K562 (cell line): ENCODE measurements at regions not wholly inside any gene's neighbourhood (a gene's known extent, or its start where the extent isn't known, plus 50 kb on each side); places are given as distances from the start of the nearest gene placed in this dataset.

Experiments
- ATAC-seq: fragments of 200-7000 bp; cut with Tn5 transposase; 3 replicates; pipeline ENCODE4 v1.9.1; 2020; ENCODE audit warnings: moderate library complexity
- BruUV-seq: library from RNA; stranded (reverse); fragments of 400-500 nt; replicated peaks from 2 replicates; lab custom pipeline; 2021; lab: Mats Ljungman, UMichigan
- CTCF ChIA-PET: fragments of 300-600 bp; formaldehyde crosslinking; extraction: SDS; loops from one replicate; lab custom pipeline; 2021; ENCODE audit warnings: low intra/inter-chr PET ratio; lab: Yijun Ruan, JAX
- POLR2A ChIA-PET: fragments of 300-600, 350-650 bp; sonication (Branson Sonifier 250); formaldehyde crosslinking; extraction: SDS; loops from one replicate; lab custom pipeline; 2021; ENCODE audit warnings: antibody characterized with exemption, inconsistent platforms; lab: Yijun Ruan, JAX
- DNase-seq, 4 experiments: peaks; one replicate each; pipeline versions ENCODE4 v3.0.0 to v3.0.0-alpha.2; 2011 to 2018; ENCODE audit warnings: low spot score in 3 of 4, mixed read lengths in 3 of 4; ENCODE audit errors: extremely low read depth in 1 of 4
- FAIRE-seq: peaks from 2 replicates; lab custom pipeline; 2011; peaks lifted over from hg19 to GRCh38; lab: Jason Lieb, UNC
- H2AFZ ChIP-seq: 2 replicates; pipeline ENCODE4 v1.6.0; 2011; ENCODE audit warnings: low read depth, low read length, control low read depth, inconsistent platforms
- H3K27ac ChIP-seq: fragments of 200-600 bp; 3 replicates; pipeline ENCODE4 v1.8.0; 2011; ENCODE audit warnings: low read depth, mild to moderate bottlenecking, control low read depth, inconsistent platforms, low read length, moderate library complexity, mixed read lengths; ENCODE audit errors: extremely low read depth
- H3K27me3 ChIP-seq, 2 experiments: fragments of 300-600 bp in 1 of 2; 2 replicates in 1 of 2; 3 replicates in 1 of 2; pipeline versions ENCODE4 v1.6.0 to v1.8.0; 2011; ENCODE audit warnings: inconsistent platforms in 2 of 2, low read length in 2 of 2, mild to moderate bottlenecking in 1 of 2, mixed read lengths in 1 of 2, moderate library complexity in 1 of 2; ENCODE audit not compliant: control insufficient read depth in 2 of 2, insufficient read depth in 2 of 2
- H3K36me3 ChIP-seq: fragments of 300-600 bp; 3 replicates; pipeline ENCODE4 v1.8.0; 2011; ENCODE audit warnings: mild to moderate bottlenecking, low read length, inconsistent platforms; ENCODE audit not compliant: control insufficient read depth, insufficient read depth
- H3K4me1 ChIP-seq, 2 experiments: fragments of 200-600 bp in 1 of 2; replicated peaks in 1 of 2; 2 replicates in 1 of 2; 3 replicates in 1 of 2; pipeline versions ENCODE4 v1.5.1 to v1.8.0; 2011; ENCODE audit warnings: inconsistent platforms in 2 of 2, low read length in 2 of 2, mild to moderate bottlenecking in 1 of 2, mixed read lengths in 1 of 2, moderate library complexity in 1 of 2; ENCODE audit not compliant: control insufficient read depth in 2 of 2, insufficient read depth in 2 of 2
- H3K4me2 ChIP-seq: 2 replicates; pipeline ENCODE4 v1.6.1; 2011; ENCODE audit warnings: low read length, control low read depth, inconsistent platforms, mixed read lengths; ENCODE audit not compliant: insufficient read depth
- H3K4me3 ChIP-seq: fragments of 200-600 bp; sonication (generic), shearing (Covaris generic); 2 replicates; pipeline ENCODE4 v1.5.1; 2016; ENCODE audit warnings: control low read depth, inconsistent platforms
- H3K79me2 ChIP-seq: fragments of 200-600 bp; 3 replicates; pipeline ENCODE4 v1.8.0; 2011; ENCODE audit warnings: low read length, inconsistent platforms; ENCODE audit not compliant: control insufficient read depth, insufficient read depth
- H3K9ac ChIP-seq, 2 experiments: 2 replicates each; pipeline versions ENCODE4 v1.6.0 to v1.6.1; 2011; ENCODE audit warnings: low read depth in 2 of 2, low read length in 2 of 2, control low read depth in 1 of 2, inconsistent platforms in 1 of 2, mild to moderate bottlenecking in 1 of 2, mixed read lengths in 1 of 2; ENCODE audit not compliant: insufficient read depth in 1 of 2
- H3K9me1 ChIP-seq: one replicate; pipeline ENCODE4 v1.6.0; 2011; ENCODE audit warnings: inconsistent platforms, mild to moderate bottlenecking, low read length, moderate library complexity; ENCODE audit not compliant: control insufficient read depth, insufficient read depth
- H3K9me3 ChIP-seq: replicated peaks from 2 replicates; pipeline ENCODE4 v1.5.1; 2011; ENCODE audit warnings: low read depth, low read length, inconsistent platforms; ENCODE audit not compliant: control insufficient read depth, insufficient read depth
- H4K20me1 ChIP-seq: replicated peaks from 2 replicates; pipeline ENCODE4 v1.6.1; 2011; ENCODE audit warnings: low read length, inconsistent platforms, mixed read lengths; ENCODE audit not compliant: control insufficient read depth, insufficient read depth
- BACH1 ChIP-seq: fragments of 200-800 bp; sonication (Bioruptor generic); IDR thresholded peaks from 2 replicates; pipeline ENCODE4 v1.6.1; 2016; ENCODE audit warnings: missing genetic modification characterization, missing compliant biosample characterization
- CBFA2T2 ChIP-seq: fragments of 450-650 bp; conservative IDR thresholded peaks from 2 replicates; pipeline ENCODE4 v1.6.1; 2017; ENCODE audit warnings: mild to moderate bottlenecking
- E2F1 ChIP-seq: sonication (generic); formaldehyde crosslinking; IDR thresholded peaks from 2 replicates; pipeline ENCODE4 v1.8.1; 2023; ENCODE audit warnings: mild to moderate bottlenecking, missing genetic modification reagents, moderate library complexity
- FOXK1 ChIP-seq: sonication (generic); formaldehyde crosslinking; IDR thresholded peaks from 2 replicates; pipeline ENCODE4 v1.8.0; 2022; ENCODE audit warnings: missing genetic modification reagents, mild to moderate bottlenecking, borderline replicate concordance
- HOXB6 ChIP-seq: fragments of 250-450 bp; sonication (Bioruptor Pico); IDR thresholded peaks from 2 replicates; pipeline ENCODE4 v1.5.1; 2022; ENCODE audit warnings: mild to moderate bottlenecking, borderline replicate concordance
- MAFK ChIP-seq: IDR thresholded peaks from 2 replicates; pipeline ENCODE4 v1.6.1; 2011; ENCODE audit warnings: low read length, improper control_type of control experiment
- NELFE ChIP-seq: IDR thresholded peaks from 2 replicates; pipeline ENCODE4 v1.6.1; 2011; ENCODE audit warnings: mild to moderate bottlenecking; ENCODE audit not compliant: insufficient read depth, insufficient read length
- NFIX ChIP-seq: fragments of 250-450 bp; sonication (Bioruptor Pico); IDR thresholded peaks from 2 replicates; pipeline ENCODE4 v1.4.0; 2020; ENCODE audit warnings: low read depth, mild to moderate bottlenecking, moderate library complexity
- NR3C1 ChIP-seq: sonication (generic); formaldehyde crosslinking; IDR thresholded peaks from 2 replicates; pipeline ENCODE4 v1.8.1; 2022; ENCODE audit warnings: missing genetic modification reagents
- NR4A1 ChIP-seq, 2 experiments: fragments of 250-450 bp in 1 of 2; fragments of 450-650 bp in 1 of 2; sonication (Bioruptor Pico) in 1 of 2; IDR thresholded peaks; 2 replicates each; pipeline versions ENCODE4 v1.4.0 to v1.6.1; 2016 to 2020; ENCODE audit warnings: mild to moderate bottlenecking in 2 of 2, missing compliant biosample characterization in 1 of 2, missing genetic modification characterization in 1 of 2, moderate library complexity in 1 of 2
- PCBP2 ChIP-seq: fragments of 200-400 bp; formaldehyde crosslinking; IDR thresholded peaks from 2 replicates; pipeline ENCODE4 v1.6.1; 2018; ENCODE audit warnings: low read length, low read depth, mild to moderate bottlenecking, moderate library complexity; ENCODE audit not compliant: poor library complexity, severe bottlenecking
- PTRF ChIP-seq: fragments of 450-650 bp; IDR thresholded peaks from 2 replicates; pipeline ENCODE4 v1.6.1; 2016; ENCODE audit warnings: mild to moderate bottlenecking, missing genetic modification characterization, missing compliant biosample characterization
- SIN3A ChIP-seq, 2 experiments: fragments of 150-350 bp in 1 of 2; IDR thresholded peaks; 2 replicates each; pipeline ENCODE4 v1.6.1; 2011 to 2016; ENCODE audit warnings: borderline replicate concordance in 2 of 2, low read depth in 2 of 2, low read length in 2 of 2, mild to moderate bottlenecking in 2 of 2, moderate library complexity in 2 of 2; ENCODE audit not compliant: control insufficient read depth in 1 of 2
- ZNF184 ChIP-seq: sonication (generic); formaldehyde crosslinking; IDR thresholded peaks from 2 replicates; pipeline ENCODE4 v1.5.0; 2020; ENCODE audit warnings: missing genetic modification reagents
- ZNF3 ChIP-seq: fragments of 250-450 bp; sonication (Bioruptor Pico); IDR thresholded peaks from 2 replicates; pipeline ENCODE4 v1.5.0; 2021; ENCODE audit warnings: mild to moderate bottlenecking, moderate library complexity
- ZNF592 ChIP-seq: fragments of 450-650 bp; IDR thresholded peaks from 2 replicates; pipeline ENCODE4 v1.6.1; 2017; ENCODE audit warnings: antibody characterized with exemption, mild to moderate bottlenecking
- WGBS: fragments of 100-300 bp; shearing (Covaris generic); methylation state at CpG from one replicate; pipeline ENCODE4 v1.1.6; 2016; ENCODE audit warnings: low coverage, mixed read lengths; ENCODE audit not compliant: insufficient coverage; ENCODE audit errors: missing lambda C conversion rate; 5-methylcytosine and 5-hydroxymethylcytosine counted together
- in situ Hi-C: fragments of 300-500 bp; cut with MboI; formaldehyde crosslinking; loops from 4 replicates; pipeline ENCODE4 v1.15.0; 2018; ENCODE audit warnings: inconsistent platforms, mixed read lengths
- intact Hi-C: fragments of 100-400 bp; cut with micrococcal nuclease; formaldehyde crosslinking; loops from 2 replicates; pipeline ENCODE4 v1.14.2; 2022

- Histone ChIP-seq H3K9me1 (no peaks in the 10 kb centered on the region), H3K27me3 (no peaks in the 10 kb centered on the region), H3K4me3 (no peak overlapping the region), H4K20me1 (no peaks in the 10 kb centered on the region), H3K9me3 (no peaks in the 10 kb centered on the region), H3K79me2 (no peaks in the 10 kb centered on the region), H3K4me2 (no peak overlapping the region), H3K36me3 (no peaks in the 10 kb centered on the region), H3K4me1 (no peaks in the 10 kb centered on the region), H2AFZ (no peak overlapping the region), H3K9ac (no peak overlapping the region), H3K27ac (no peak overlapping the region)
- ChIA-PET CTCF (no interaction called here), POLR2A (no interaction called here)
- WGBS = 0% methylated on average over 2 of the region's 2 CpGs
- ATAC-seq (no peak), FAIRE-seq (no peak), DNase-seq (no peak)
- no TSS peak for BruUV-seq
- in situ Hi-C loops = no loop called here
- intact Hi-C loops = no loop called here
- TF ChIP-seq BACH1 (tag) (no peak), HOXB6 (CRISPR knock-in tag) (no peak), PCBP2 (no peak), FOXK1 (CRISPR knock-in tag) (no peak), ZNF184 (no peak), SIN3A (IDR thresholded peaks at IDR 0.05; ENCODE audit: borderline replicate concordance in 2 of 2, control insufficient read depth in 1 of 2, low read depth in 2 of 2, low read length in 2 of 2) (no peak), PTRF (no peak), MAFK (no peak), ZNF3 (no peak), CBFA2T2 (no peak), NR4A1 (CRISPR knock-in tag; IDR thresholded peaks at IDR 0.05) (no peak), NR4A1 (tag; IDR thresholded peaks at IDR 0.05) (no peak), NFIX (no peak), NR3C1 (CRISPR knock-in tag) (no peak), ZNF592 (no peak), E2F1 (CRISPR knock-in tag) (no peak), NELFE (no peak)
Observed at GRCh38 chr17:70365091-70365583, 195.8 kb downstream of the KCNJ2 start.
